Kidney (tissue), 13 donors: ENCODE measurements at regions not wholly inside any gene's neighbourhood (a gene's known extent, or its start where the extent isn't known, plus 50 kb on each side); places are given as distances from the start of the nearest gene placed in this dataset.

Experiments
- DNase-seq, 5 donors: peaks; one replicate each; pipeline ENCODE4 v3.0.0-alpha.2; 2013 to 2020
- FAIRE-seq: peaks from 2 replicates; lab custom pipeline; 2012; peaks lifted over from hg19 to GRCh38; lab: Jason Lieb, UNC
- H3K27ac ChIP-seq, 2 donors: one replicate each; pipeline ENCODE4 v1.7.0; 2013; ENCODE audit warnings: low read depth in 2 of 2, low read length in 2 of 2, inconsistent platforms in 1 of 2
- H3K27me3 ChIP-seq: one replicate; pipeline ENCODE4 v1.7.1; 2013; ENCODE audit warnings: low read length, inconsistent platforms; ENCODE audit not compliant: control insufficient read depth, insufficient read depth
- H3K36me3 ChIP-seq, 3 donors: one replicate each; pipeline versions ENCODE4 v1.7.0 to v1.7.1; 2013; ENCODE audit warnings: low read length in 3 of 3, control low read depth in 1 of 3, inconsistent platforms in 1 of 3; ENCODE audit not compliant: insufficient read depth in 3 of 3, control insufficient read depth in 2 of 3
- H3K4me1 ChIP-seq, 3 donors: one replicate each; pipeline versions ENCODE4 v1.7.0 to v1.7.1; 2013; ENCODE audit warnings: low read length in 3 of 3, inconsistent platforms in 1 of 3, low read depth in 1 of 3; ENCODE audit not compliant: control insufficient read depth in 2 of 3, insufficient read depth in 2 of 3
- H3K4me3 ChIP-seq, 3 donors: one replicate each; pipeline versions ENCODE4 v1.7.0 to v1.8.1; 2013; ENCODE audit warnings: low read length in 3 of 3, control low read depth in 1 of 3, inconsistent platforms in 1 of 3
- H3K9ac ChIP-seq, 3 donors: one replicate each; pipeline versions ENCODE4 v1.7.0 to v1.7.1; 2013; ENCODE audit warnings: low read length in 3 of 3, control low read depth in 1 of 3, inconsistent platforms in 1 of 3
- H3K9me3 ChIP-seq, 3 donors: one replicate each; pipeline versions ENCODE4 v1.7.0 to v1.7.1; 2013; ENCODE audit warnings: low read length in 3 of 3, control low read depth in 1 of 3, inconsistent platforms in 1 of 3; ENCODE audit not compliant: control insufficient read depth in 2 of 3, insufficient read depth in 1 of 3
- intact Hi-C: fragments of 100-400 bp; cut with DNase I; formaldehyde crosslinking; loops from one replicate; pipeline ENCODE4 v1.11.1; 2022
- TF ChIP-seq, protein P1 (sequence below): IDR thresholded peaks from 3 replicates; pipeline ENCODE4 v1.5.1; 2012; ENCODE audit warnings: mild to moderate bottlenecking, moderate library complexity, borderline replicate concordance; ENCODE audit not compliant: insufficient read depth; ENCODE audit errors: extremely low read depth
- donor health status: control.
- donor health status: control.
- donor health status: control.
- donor health status: control.
- donor health status: control.
- donor health status: DM: yes; HTN: yes; CAD: no.
- donor health status: Normal renal cell carcinoma (clear cell type).

DNA sequence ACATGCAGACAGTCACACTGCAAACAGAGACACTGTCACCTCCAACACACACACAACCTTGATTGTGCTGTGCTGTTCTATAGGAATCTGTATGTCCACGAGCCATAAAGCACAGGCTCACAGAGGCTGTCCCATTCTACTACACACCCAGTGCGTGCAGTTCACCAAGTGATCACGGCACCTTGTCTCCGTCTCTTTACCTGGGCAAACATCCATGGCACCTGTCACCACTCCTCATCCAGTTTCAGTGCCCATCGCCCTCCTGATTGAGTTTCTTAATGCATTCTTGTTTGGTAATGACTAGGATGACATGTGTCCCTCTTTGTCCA lies 65.8 kb upstream of the STMND1 start:
- FAIRE-seq: no peak
- no peaks in the 10 kb centered on the region for H3K36me3 ChIP-seq

DNA sequence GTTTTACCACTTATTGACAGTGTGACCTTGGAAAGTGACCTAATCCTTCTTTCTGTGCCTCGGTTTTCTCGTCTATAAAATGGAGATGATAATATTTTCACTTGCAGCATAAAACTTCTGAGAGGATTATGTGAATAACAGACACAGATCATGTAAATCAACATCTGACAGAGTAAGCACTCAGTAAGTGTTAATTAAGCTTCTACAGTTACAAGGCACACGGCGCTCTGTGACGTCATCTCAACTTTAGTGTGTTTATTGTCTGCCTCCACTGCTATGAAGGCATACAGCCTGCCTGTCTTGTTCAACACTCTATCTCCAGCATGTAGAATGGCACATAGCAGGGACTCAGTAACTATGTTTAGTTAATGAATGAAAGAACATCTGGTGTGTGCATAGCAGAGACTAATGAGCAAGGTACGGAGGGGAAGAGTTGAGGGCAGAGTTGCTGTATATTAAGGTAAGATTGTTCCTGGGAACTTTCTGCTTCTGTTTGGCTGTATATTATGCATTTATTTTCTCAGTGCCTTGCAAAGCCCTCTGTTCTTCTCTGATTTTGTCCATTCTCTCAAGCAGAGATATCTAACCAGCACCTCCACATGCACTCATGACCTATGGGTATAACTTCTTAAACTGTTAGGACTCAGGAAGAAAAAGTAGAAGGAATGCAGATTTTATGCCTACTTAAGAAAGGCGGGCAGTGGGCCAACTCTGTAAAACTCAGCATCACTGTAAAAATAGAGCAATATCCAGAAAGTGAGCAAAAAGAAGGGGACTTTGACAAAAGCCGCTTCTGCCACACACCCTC lies 66.4 kb upstream of the STMND1 start:
- H3K36me3 ChIP-seq: no peaks in the 10 kb centered on the region
- peak in 4 of 5 donors; percentile 44 to 83 (median 65) for DNase-seq
- H3K27me3 ChIP-seq: no peaks in the 10 kb centered on the region
- no peak overlapping the region for H3K9ac ChIP-seq
- H3K4me1 ChIP-seq: peaks cover 0 to 13% (median 10%) of the 10 kb centered on the region in 3 donors
- H3K4me3 ChIP-seq: no peak overlapping the region
- peaks cover 0 to 6% (median 0%) of the 10 kb centered on the region in 3 donors for H3K9me3 ChIP-seq
- intact Hi-C loops: no loop called here
- FAIRE-seq: peak; percentile 50
- no peak overlapping the region for H3K27ac ChIP-seq
- TF ChIP-seq, protein P1, sequence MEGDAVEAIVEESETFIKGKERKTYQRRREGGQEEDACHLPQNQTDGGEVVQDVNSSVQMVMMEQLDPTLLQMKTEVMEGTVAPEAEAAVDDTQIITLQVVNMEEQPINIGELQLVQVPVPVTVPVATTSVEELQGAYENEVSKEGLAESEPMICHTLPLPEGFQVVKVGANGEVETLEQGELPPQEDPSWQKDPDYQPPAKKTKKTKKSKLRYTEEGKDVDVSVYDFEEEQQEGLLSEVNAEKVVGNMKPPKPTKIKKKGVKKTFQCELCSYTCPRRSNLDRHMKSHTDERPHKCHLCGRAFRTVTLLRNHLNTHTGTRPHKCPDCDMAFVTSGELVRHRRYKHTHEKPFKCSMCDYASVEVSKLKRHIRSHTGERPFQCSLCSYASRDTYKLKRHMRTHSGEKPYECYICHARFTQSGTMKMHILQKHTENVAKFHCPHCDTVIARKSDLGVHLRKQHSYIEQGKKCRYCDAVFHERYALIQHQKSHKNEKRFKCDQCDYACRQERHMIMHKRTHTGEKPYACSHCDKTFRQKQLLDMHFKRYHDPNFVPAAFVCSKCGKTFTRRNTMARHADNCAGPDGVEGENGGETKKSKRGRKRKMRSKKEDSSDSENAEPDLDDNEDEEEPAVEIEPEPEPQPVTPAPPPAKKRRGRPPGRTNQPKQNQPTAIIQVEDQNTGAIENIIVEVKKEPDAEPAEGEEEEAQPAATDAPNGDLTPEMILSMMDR: no peak

More for the DNA sequence above, 65.8 kb upstream of the STMND1 start:
- H3K4me1 ChIP-seq: peaks cover 0 to 13% (median 10%) of the 10 kb centered on the region in 3 donors
- no peaks in the 10 kb centered on the region for H3K27me3 ChIP-seq
- H3K4me3 ChIP-seq: no peak overlapping the region
- H3K9me3 ChIP-seq: peaks cover 0 to 6% (median 0%) of the 10 kb centered on the region in 3 donors
- TF ChIP-seq, protein P1: no peak
- intact Hi-C loops: no loop called here
- DNase-seq: no peak
- H3K27ac ChIP-seq: no peak overlapping the region
- no peak overlapping the region for H3K9ac ChIP-seq

DNA sequence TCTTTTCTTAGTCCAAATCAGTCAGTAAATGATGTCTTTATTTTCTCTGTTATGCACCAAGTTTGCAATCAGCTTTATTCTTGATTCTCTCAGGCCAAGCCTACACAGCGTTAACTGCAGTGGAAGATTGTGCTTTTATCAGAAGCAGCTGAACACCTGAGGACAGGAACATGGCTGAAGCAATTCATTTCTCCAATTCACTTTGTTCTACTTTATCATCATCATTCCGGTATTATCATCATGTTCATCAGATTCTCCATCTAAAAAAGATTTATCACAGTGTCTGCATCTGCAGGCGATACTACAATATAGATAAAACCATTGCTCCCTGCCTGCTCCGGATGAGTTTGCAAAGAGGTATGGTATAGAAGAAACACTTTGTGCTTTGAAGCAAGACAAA lies 68.1 kb upstream of the STMND1 start:
- FAIRE-seq: no peak

More for the DNA sequence above, 68.1 kb upstream of the STMND1 start:
- Histone ChIP-seq H3K27ac (no peak overlapping the region), H3K4me1 (peaks cover 0 to 13% (median 10%) of the 10 kb centered on the region in 3 donors), H3K9me3 (peaks cover 0 to 6% (median 0%) of the 10 kb centered on the region in 3 donors), H3K9ac (no peak overlapping the region), H3K36me3 (no peaks in the 10 kb centered on the region), H3K27me3 (no peaks in the 10 kb centered on the region), H3K4me3 (no peak overlapping the region)
- TF ChIP-seq, protein P1: no peak
- no peak for DNase-seq
- intact Hi-C loops: no loop called here
